CD8-positive, alpha-beta memory T cell (primary cell): ENCODE measurements at regions not wholly inside any gene's neighbourhood (a gene's known extent, or its start where the extent isn't known, plus 50 kb on each side); places are given as distances from the start of the nearest gene placed in this dataset.
"Not testable (repeated sequence)": the region's sequence is repeated elsewhere in the genome, so short reads cannot be mapped to it uniquely, and the experiment has no call there.

ENCODE experiments used
- CTCF ChIA-PET: fragments of 350-600 bp; sonication (Branson Sonifier 250); formaldehyde crosslinking; loops from one replicate; lab custom pipeline; 2021; ENCODE audit warnings: antibody characterized with exemption; lab: Charles Lee
- POLR2A ChIA-PET: fragments of 350-600 bp; sonication (Branson Sonifier 250); formaldehyde crosslinking; loops from one replicate; lab custom pipeline; 2021; ENCODE audit warnings: antibody characterized with exemption; lab: Charles Lee
- DNase-seq, 5 donors: peaks; one replicate each; pipeline versions ENCODE4 v3.0.0 to v3.0.0-alpha.2; 2020 to 2022; ENCODE audit warnings: mixed read lengths in 1 of 5
- H3K27ac ChIP-seq: one replicate; pipeline ENCODE4 v1.7.0; 2013; ENCODE audit warnings: low read depth, mild to moderate bottlenecking, low read length, moderate library complexity
- H3K27me3 ChIP-seq: 2 replicates; pipeline ENCODE4 v1.7.0; 2013; ENCODE audit warnings: low read length, mild to moderate bottlenecking; ENCODE audit not compliant: insufficient read depth, poor library complexity, severe bottlenecking
- H3K36me3 ChIP-seq: 2 replicates; pipeline ENCODE4 v1.7.0; 2013; ENCODE audit warnings: mild to moderate bottlenecking, low read length, moderate library complexity; ENCODE audit not compliant: insufficient read depth
- H3K4me1 ChIP-seq: 2 replicates; pipeline ENCODE4 v1.7.0; 2013; ENCODE audit warnings: mild to moderate bottlenecking, low read length, moderate library complexity; ENCODE audit not compliant: insufficient read depth
- H3K4me3 ChIP-seq: 2 replicates; pipeline ENCODE4 v1.7.0; 2013; ENCODE audit warnings: mild to moderate bottlenecking, low read length
- H3K9me3 ChIP-seq: 2 replicates; pipeline ENCODE4 v1.7.0; 2013; ENCODE audit warnings: mild to moderate bottlenecking, low read length
- H3K27ac Mint-ChIP-seq, 8 donors: one replicate each; pipeline ENCODE4 v1.8.0; 2020 to 2021; ENCODE audit warnings: mixed read lengths in 8 of 8, mild to moderate bottlenecking in 6 of 8, inconsistent platforms in 3 of 8, moderate library complexity in 3 of 8
- H3K27me3 Mint-ChIP-seq, 2 donors: one replicate each; pipeline ENCODE4 v1.8.0; 2020 to 2021; ENCODE audit warnings: mixed read lengths in 2 of 2, mild to moderate bottlenecking in 1 of 2, moderate library complexity in 1 of 2
- H3K36me3 Mint-ChIP-seq, 3 donors: one replicate each; pipeline ENCODE4 v1.8.0; 2020 to 2021; ENCODE audit warnings: mixed read lengths in 3 of 3, inconsistent platforms in 1 of 3, mild to moderate bottlenecking in 1 of 3
- H3K4me1 Mint-ChIP-seq, 3 donors: one replicate each; pipeline ENCODE4 v1.8.0; 2020 to 2021; ENCODE audit warnings: mixed read lengths in 3 of 3, inconsistent platforms in 1 of 3, mild to moderate bottlenecking in 1 of 3
- H3K4me3 Mint-ChIP-seq, 7 donors: one replicate each; pipeline ENCODE4 v1.8.0; 2020 to 2021; ENCODE audit warnings: mixed read lengths in 7 of 7, mild to moderate bottlenecking in 6 of 7, moderate library complexity in 4 of 7, inconsistent platforms in 2 of 7
- H3K9me3 Mint-ChIP-seq, 5 donors: one replicate each; pipeline ENCODE4 v1.8.0; 2020 to 2022; ENCODE audit warnings: mixed read lengths in 5 of 5, mild to moderate bottlenecking in 3 of 5, moderate library complexity in 2 of 5, inconsistent platforms in 1 of 5

- ChIA-PET CTCF (no interaction called here), POLR2A (no interaction called here)
- Mint-ChIP-seq H3K36me3 (peaks cover 0 to 1% (median 0%) of the 10 kb centered on the region in 3 donors), H3K27me3 (no peaks in the 10 kb centered on the region), H3K9me3 (peaks cover 2 to 15% (median 9%) of the 10 kb centered on the region in 5 donors), H3K4me1 (no peaks in the 10 kb centered on the region), H3K27ac (no peak overlapping the region), H3K4me3 (no peak overlapping the region)
- Histone ChIP-seq H3K4me1 (no peaks in the 10 kb centered on the region), H3K9me3 (no peaks in the 10 kb centered on the region), H3K27ac (no peak overlapping the region), H3K4me3 (no peak overlapping the region), H3K27me3 (no peaks in the 10 kb centered on the region), H3K36me3 (no peaks in the 10 kb centered on the region)
- no peak for DNase-seq
These were observed 1159.4 kb upstream of the SEMA6A start for GRCh38 chr5:117734056-117734455.

- Histone ChIP-seq H3K27me3 (no peaks in the 10 kb centered on the region), H3K4me3 (no peak overlapping the region), H3K9me3 (no peaks in the 10 kb centered on the region), H3K4me1 (no peaks in the 10 kb centered on the region), H3K36me3 (no peaks in the 10 kb centered on the region), H3K27ac (no peak overlapping the region)
- H3K4me1 Mint-ChIP-seq = no peaks in the 10 kb centered on the region
- no peak overlapping the region for H3K27ac Mint-ChIP-seq
- H3K4me3 Mint-ChIP-seq = no peak overlapping the region
- ChIA-PET POLR2A (no interaction called here), CTCF (no interaction called here)
- peaks cover 2 to 15% (median 8%) of the 10 kb centered on the region in 5 donors for H3K9me3 Mint-ChIP-seq
- no peak for DNase-seq
- no peaks in the 10 kb centered on the region for H3K27me3 Mint-ChIP-seq
- H3K36me3 Mint-ChIP-seq = peaks cover 0 to 1% (median 0%) of the 10 kb centered on the region in 3 donors
These were observed 1158.4 kb upstream of the SEMA6A start for GRCh38 chr5:117733051-117733450.

GRCh38 chr5:117732264-117732663 lies 1157.6 kb upstream of the SEMA6A start:
- no peaks in the 10 kb centered on the region for H3K9me3 ChIP-seq
- H3K4me3 ChIP-seq = no peak overlapping the region
- Mint-ChIP-seq H3K27me3 (no peaks in the 10 kb centered on the region), H3K9me3 (peaks cover 4 to 15% (median 6%) of the 10 kb centered on the region in 5 donors), H3K36me3 (peaks cover 0 to 1% (median 0%) of the 10 kb centered on the region in 3 donors), H3K4me3 (no peak overlapping the region), H3K27ac (peak overlapping the region in 1 of 8 donors; percentile 9), H3K4me1 (no peaks in the 10 kb centered on the region)
- no peaks in the 10 kb centered on the region for H3K4me1 ChIP-seq
- ChIA-PET CTCF (no interaction called here), POLR2A (no interaction called here)
- H3K27ac ChIP-seq = no peak overlapping the region
- no peaks in the 10 kb centered on the region for H3K27me3 ChIP-seq
- H3K36me3 ChIP-seq = no peaks in the 10 kb centered on the region
- no peak for DNase-seq

GRCh38 chr5:117731446-117731845 lies 1156.8 kb upstream of the SEMA6A start:
- H3K4me3 Mint-ChIP-seq = no peak overlapping the region
- no peak overlapping the region for H3K27ac Mint-ChIP-seq
- Histone ChIP-seq H3K4me3 (no peak overlapping the region), H3K27ac (no peak overlapping the region), H3K36me3 (no peaks in the 10 kb centered on the region), H3K9me3 (no peaks in the 10 kb centered on the region), H3K4me1 (no peaks in the 10 kb centered on the region), H3K27me3 (no peaks in the 10 kb centered on the region)
- POLR2A ChIA-PET = no interaction called here
- H3K36me3 Mint-ChIP-seq = peaks cover 0 to 1% (median 0%) of the 10 kb centered on the region in 3 donors
- no peaks in the 10 kb centered on the region for H3K27me3 Mint-ChIP-seq
- no peak for DNase-seq
- no peaks in the 10 kb centered on the region for H3K4me1 Mint-ChIP-seq
- CTCF ChIA-PET = no interaction called here
- peaks cover 2 to 15% (median 8%) of the 10 kb centered on the region in 5 donors for H3K9me3 Mint-ChIP-seq

- H3K27me3 Mint-ChIP-seq, DNase-seq, H3K4me1 Mint-ChIP-seq, H3K27ac ChIP-seq, CTCF ChIA-PET, H3K36me3 Mint-ChIP-seq, H3K9me3 ChIP-seq, H3K27ac Mint-ChIP-seq, H3K27me3 ChIP-seq, H3K4me3 Mint-ChIP-seq, H3K36me3 ChIP-seq, H3K4me3 ChIP-seq, H3K4me1 ChIP-seq, POLR2A ChIA-PET: not testable (repeated sequence)
- H3K9me3 Mint-ChIP-seq = peaks cover 8 to 18% (median 15%) of the 10 kb centered on the region in 5 donors
These were observed 1146.2 kb upstream of the SEMA6A start for GRCh38 chr5:117720784-117721183.

GRCh38 chr5:117719413-117719812 lies 1144.8 kb upstream of the SEMA6A start:
- no peaks in the 10 kb centered on the region for H3K9me3 ChIP-seq
- H3K27ac Mint-ChIP-seq = no peak overlapping the region
- ChIA-PET POLR2A (interaction anchor here (0.5 kb wide), 1 partner anchor 134 kb away, joined by 3 read pairs; no protein-coding TSS in a partner anchor), CTCF (no interaction called here)
- H3K4me3 Mint-ChIP-seq = no peak overlapping the region
- H3K9me3 Mint-ChIP-seq = peaks cover 8 to 23% (median 14%) of the 10 kb centered on the region in 5 donors
- DNase-seq = no peak
- H3K36me3 ChIP-seq = no peaks in the 10 kb centered on the region
- no peaks in the 10 kb centered on the region for H3K27me3 Mint-ChIP-seq
- no peaks in the 10 kb centered on the region for H3K4me1 Mint-ChIP-seq
- H3K36me3 Mint-ChIP-seq = no peaks in the 10 kb centered on the region
- no peak overlapping the region for H3K27ac ChIP-seq
- no peak overlapping the region for H3K4me3 ChIP-seq
- H3K4me1 ChIP-seq = no peaks in the 10 kb centered on the region
- no peaks in the 10 kb centered on the region for H3K27me3 ChIP-seq

- H3K4me3 Mint-ChIP-seq = no peak overlapping the region
- Histone ChIP-seq H3K9me3 (no peaks in the 10 kb centered on the region), H3K27ac (no peak overlapping the region), H3K27me3 (no peaks in the 10 kb centered on the region), H3K4me1 (no peaks in the 10 kb centered on the region), H3K36me3 (no peaks in the 10 kb centered on the region), H3K4me3 (no peak overlapping the region)
- no peaks in the 10 kb centered on the region for H3K36me3 Mint-ChIP-seq
- DNase-seq = no peak
- CTCF ChIA-PET = no interaction called here
- H3K9me3 Mint-ChIP-seq = peaks cover 22 to 43% (median 27%) of the 10 kb centered on the region in 5 donors
- no peak overlapping the region for H3K27ac Mint-ChIP-seq
- POLR2A ChIA-PET = no interaction called here
- H3K27me3 Mint-ChIP-seq = no peaks in the 10 kb centered on the region
- no peaks in the 10 kb centered on the region for H3K4me1 Mint-ChIP-seq
These were observed 1139.1 kb upstream of the SEMA6A start for GRCh38 chr5:117713585-117714198.

- POLR2A ChIA-PET = no interaction called here
- no peaks in the 10 kb centered on the region for H3K36me3 Mint-ChIP-seq
- H3K9me3 Mint-ChIP-seq = peaks cover 2 to 23% (median 4%) of the 10 kb centered on the region in 5 donors
These were observed 1126.4 kb upstream of the SEMA6A start for GRCh38 chr5:117701062-117701461.

More at GRCh38 chr5:117701062-117701461, 1126.4 kb upstream of the SEMA6A start:
- no peak overlapping the region for H3K27ac Mint-ChIP-seq
- Histone ChIP-seq H3K36me3 (no peaks in the 10 kb centered on the region), H3K4me3 (no peak overlapping the region), H3K27ac (no peak overlapping the region), H3K4me1 (no peaks in the 10 kb centered on the region), H3K27me3 (no peaks in the 10 kb centered on the region), H3K9me3 (peaks cover 7% of the 10 kb centered on the region)
- no peaks in the 10 kb centered on the region for H3K27me3 Mint-ChIP-seq
- H3K4me1 Mint-ChIP-seq = no peaks in the 10 kb centered on the region
- DNase-seq = no peak
- no peak overlapping the region for H3K4me3 Mint-ChIP-seq
- CTCF ChIA-PET = no interaction called here
